ENCODE measurements at regions not wholly inside any gene's neighbourhood (a gene's known extent, or its start where the extent isn't known, plus 50 kb on each side); places are given as distances from the start of the nearest gene placed in this dataset.

DNA sequence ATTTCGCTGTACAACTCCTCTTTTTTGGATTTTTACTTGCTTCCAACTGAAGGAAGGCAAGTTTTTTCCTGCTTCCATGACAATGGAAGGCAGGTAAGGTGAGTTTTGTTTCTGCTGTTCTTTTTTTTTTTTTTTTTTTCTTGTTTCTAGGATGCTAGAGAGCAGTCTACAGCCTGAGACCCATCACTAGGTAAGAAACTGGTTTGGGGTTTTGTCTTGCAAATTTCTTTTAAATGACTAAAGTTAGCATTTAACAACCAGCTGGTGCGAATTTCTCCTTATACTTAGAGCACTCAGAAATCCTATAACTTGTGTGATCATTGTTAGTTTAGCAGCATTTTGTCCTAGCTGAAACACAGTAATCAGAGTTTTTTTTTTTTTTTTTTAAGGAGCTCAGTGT lies 378.4 kb upstream of the CNKSR2 start:
- TF ChIP-seq, protein P1, sequence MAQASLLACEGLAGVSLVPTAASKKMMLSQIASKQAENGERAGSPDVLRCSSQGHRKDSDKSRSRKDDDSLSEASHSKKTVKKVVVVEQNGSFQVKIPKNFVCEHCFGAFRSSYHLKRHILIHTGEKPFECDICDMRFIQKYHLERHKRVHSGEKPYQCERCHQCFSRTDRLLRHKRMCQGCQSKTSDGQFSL (CRISPR knock-in tag; IDR thresholded peaks at IDR 0.05), result no peak
- TF ChIP-seq, protein P1 (tag; IDR thresholded peaks at IDR 0.05), result no peak
- TF ChIP-seq ZNF165 (CRISPR knock-in tag; IDR thresholded peaks at IDR 0.05; ENCODE audit: borderline replicate concordance) (no peak), SP2 (IDR thresholded peaks at IDR 0.05; ENCODE audit: extremely low read depth, low read depth, low read length, poor library complexity, severe bottlenecking) (no peak), MAZ (CRISPR knock-in tag; conservative IDR thresholded peaks at IDR 0.05 in 1 of 2, IDR thresholded peaks at IDR 0.05 in 1 of 2) (no peak), ZKSCAN1 (IDR thresholded peaks at IDR 0.05; ENCODE audit: low read depth, low read length) (no peak), PTBP1 (IDR thresholded peaks at IDR 0.05; ENCODE audit: low read depth, low read length) (no peak), RFX5 (IDR thresholded peaks at IDR 0.05; ENCODE audit: low read depth, low read length) (no peak)
- TF ChIP-seq, protein P2, sequence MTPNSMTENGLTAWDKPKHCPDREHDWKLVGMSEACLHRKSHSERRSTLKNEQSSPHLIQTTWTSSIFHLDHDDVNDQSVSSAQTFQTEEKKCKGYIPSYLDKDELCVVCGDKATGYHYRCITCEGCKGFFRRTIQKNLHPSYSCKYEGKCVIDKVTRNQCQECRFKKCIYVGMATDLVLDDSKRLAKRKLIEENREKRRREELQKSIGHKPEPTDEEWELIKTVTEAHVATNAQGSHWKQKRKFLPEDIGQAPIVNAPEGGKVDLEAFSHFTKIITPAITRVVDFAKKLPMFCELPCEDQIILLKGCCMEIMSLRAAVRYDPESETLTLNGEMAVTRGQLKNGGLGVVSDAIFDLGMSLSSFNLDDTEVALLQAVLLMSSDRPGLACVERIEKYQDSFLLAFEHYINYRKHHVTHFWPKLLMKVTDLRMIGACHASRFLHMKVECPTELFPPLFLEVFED (CRISPR knock-in tag; conservative IDR thresholded peaks at IDR 0.05), result no peak
- TF ChIP-seq, protein P3, sequence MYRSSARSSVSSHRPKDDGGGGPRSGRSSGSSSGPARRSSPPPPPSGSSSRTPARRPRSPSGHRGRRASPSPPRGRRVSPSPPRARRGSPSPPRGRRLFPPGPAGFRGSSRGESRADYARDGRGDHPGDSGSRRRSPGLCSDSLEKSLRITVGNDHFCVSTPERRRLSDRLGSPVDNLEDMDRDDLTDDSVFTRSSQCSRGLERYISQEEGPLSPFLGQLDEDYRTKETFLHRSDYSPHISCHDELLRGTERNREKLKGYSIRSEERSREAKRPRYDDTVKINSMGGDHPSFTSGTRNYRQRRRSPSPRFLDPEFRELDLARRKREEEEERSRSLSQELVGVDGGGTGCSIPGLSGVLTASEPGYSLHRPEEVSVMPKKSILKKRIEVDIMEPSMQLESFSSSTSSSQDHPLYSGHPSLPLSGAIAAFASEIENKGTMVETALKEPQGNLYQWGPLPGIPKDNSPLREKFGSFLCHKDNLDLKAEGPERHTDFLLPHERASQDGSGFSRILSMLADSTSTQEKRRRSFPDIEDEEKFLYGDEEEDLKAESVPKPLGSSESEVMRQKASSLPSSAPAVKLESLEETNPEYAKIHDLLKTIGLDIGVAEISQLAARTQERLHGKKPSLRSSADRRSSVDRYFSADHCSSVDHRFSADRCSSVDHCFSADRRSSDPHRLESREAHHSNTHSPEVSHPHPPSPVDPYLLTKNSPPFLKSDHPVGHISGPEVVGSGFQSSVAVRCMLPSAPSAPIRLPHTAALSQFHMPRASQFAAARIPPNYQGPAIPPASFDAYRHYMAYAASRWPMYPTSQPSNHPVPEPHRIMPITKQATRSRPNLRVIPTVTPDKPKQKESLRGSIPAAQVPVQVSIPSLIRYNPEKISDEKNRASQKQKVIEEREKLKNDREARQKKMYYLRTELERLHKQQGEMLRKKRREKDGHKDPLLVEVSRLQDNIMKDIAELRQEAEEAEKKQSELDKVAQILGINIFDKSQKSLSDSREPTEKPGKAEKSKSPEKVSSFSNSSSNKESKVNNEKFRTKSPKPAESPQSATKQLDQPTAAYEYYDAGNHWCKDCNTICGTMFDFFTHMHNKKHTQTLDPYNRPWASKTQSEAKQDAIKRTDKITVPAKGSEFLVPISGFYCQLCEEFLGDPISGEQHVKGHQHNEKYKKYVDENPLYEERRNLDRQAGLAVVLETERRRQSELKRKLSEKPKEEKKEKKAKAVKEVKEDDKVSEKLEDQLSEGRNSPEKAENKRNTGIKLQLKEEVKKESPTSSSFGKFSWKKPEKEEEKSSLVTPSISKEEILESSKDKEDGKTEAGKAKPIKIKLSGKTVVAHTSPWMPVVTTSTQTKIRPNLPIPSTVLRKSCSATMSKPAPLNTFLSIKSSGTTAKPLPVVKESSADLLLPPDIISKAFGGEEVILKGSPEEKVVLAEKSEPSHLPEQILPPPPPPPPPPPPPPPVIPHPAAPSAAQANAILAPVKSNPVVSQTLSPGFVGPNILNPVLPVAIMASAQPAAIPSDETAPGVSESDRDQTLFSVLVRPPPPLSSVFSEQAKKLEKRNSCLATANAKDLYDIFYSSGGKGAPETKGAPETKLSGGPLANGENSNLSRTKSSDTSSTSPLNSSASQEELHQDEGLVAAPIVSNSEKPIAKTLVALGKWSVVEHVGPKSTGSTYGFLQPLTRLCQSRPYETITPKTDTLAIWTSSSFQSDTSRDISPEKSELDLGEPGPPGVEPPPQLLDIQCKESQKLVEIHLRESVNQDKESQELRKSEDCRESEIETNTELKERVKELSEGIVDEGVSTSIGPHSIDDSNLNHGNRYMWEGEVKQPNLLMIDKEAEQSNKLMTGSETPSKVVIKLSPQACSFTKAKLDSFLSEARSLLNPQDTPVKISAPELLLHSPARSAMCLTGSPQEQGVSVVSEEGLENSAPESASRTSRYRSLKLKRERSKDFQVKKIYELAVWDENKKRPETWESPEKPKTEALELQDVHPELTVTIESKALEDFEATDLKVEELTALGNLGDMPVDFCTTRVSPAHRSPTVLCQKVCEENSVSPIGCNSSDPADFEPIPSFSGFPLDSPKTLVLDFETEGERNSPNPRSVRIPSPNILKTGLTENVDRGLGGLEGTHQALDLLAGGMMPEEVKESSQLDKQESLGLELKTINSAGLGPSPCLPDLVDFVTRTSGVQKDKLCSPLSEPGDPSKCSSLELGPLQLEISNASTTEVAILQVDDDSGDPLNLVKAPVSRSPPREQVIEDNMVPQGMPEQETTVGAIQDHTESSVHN (IDR thresholded peaks at IDR 0.05; ENCODE audit: borderline replicate concordance in 1 of 2, low read depth in 1 of 2), result no peak
- TF ChIP-seq, protein P4, sequence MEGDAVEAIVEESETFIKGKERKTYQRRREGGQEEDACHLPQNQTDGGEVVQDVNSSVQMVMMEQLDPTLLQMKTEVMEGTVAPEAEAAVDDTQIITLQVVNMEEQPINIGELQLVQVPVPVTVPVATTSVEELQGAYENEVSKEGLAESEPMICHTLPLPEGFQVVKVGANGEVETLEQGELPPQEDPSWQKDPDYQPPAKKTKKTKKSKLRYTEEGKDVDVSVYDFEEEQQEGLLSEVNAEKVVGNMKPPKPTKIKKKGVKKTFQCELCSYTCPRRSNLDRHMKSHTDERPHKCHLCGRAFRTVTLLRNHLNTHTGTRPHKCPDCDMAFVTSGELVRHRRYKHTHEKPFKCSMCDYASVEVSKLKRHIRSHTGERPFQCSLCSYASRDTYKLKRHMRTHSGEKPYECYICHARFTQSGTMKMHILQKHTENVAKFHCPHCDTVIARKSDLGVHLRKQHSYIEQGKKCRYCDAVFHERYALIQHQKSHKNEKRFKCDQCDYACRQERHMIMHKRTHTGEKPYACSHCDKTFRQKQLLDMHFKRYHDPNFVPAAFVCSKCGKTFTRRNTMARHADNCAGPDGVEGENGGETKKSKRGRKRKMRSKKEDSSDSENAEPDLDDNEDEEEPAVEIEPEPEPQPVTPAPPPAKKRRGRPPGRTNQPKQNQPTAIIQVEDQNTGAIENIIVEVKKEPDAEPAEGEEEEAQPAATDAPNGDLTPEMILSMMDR (IDR thresholded peaks at IDR 0.05 in 2 of 3, conservative IDR thresholded peaks at IDR 0.05 in 1 of 3; ENCODE audit: insufficient read depth in 2 of 3, low read depth in 1 of 3, low read length in 3 of 3), result no peak

Data from K562 (cell line).